H9 (cell line): ENCODE measurements at regions not wholly inside any gene's neighbourhood (a gene's known extent, or its start where the extent isn't known, plus 50 kb on each side); places are given as distances from the start of the nearest gene placed in this dataset.

Experiments
- DNase-seq: peaks from one replicate; pipeline ENCODE4 v3.0.0-alpha.2; 2017
- H2AFZ ChIP-seq: one replicate; pipeline ENCODE4 v1.6.1; 2013; ENCODE audit warnings: mild to moderate bottlenecking, low read length, control low read depth, moderate library complexity
- H2AK5ac ChIP-seq: 2 replicates; pipeline ENCODE4 v1.6.1; 2013; ENCODE audit warnings: low read length, control low read depth, mixed read lengths; ENCODE audit not compliant: insufficient read length
- H2BK120ac ChIP-seq: one replicate; pipeline ENCODE4 v1.6.1; 2013; ENCODE audit warnings: low read depth, mild to moderate bottlenecking, low read length, control low read depth, inconsistent platforms; ENCODE audit not compliant: poor library complexity, severe bottlenecking
- H2BK12ac ChIP-seq: 2 replicates; pipeline ENCODE4 v1.6.1; 2013; ENCODE audit warnings: low read length, control low read depth, mixed read lengths, low read depth; ENCODE audit not compliant: insufficient read length
- H2BK15ac ChIP-seq: 2 replicates; pipeline ENCODE4 v1.6.1; 2013; ENCODE audit warnings: low read depth, low read length, control low read depth
- H2BK20ac ChIP-seq: one replicate; pipeline ENCODE4 v1.6.1; 2013; ENCODE audit warnings: low read depth, mild to moderate bottlenecking, low read length, control low read depth, inconsistent platforms; ENCODE audit not compliant: poor library complexity, severe bottlenecking
- H2BK5ac ChIP-seq: 2 replicates; pipeline ENCODE4 v1.6.1; 2013; ENCODE audit warnings: low read length, control low read depth, mixed read lengths; ENCODE audit not compliant: insufficient read length
- H3K14ac ChIP-seq: 2 replicates; pipeline ENCODE4 v1.6.1; 2013; ENCODE audit warnings: low read length, control low read depth; ENCODE audit not compliant: insufficient read depth
- H3K18ac ChIP-seq: 2 replicates; pipeline ENCODE4 v1.6.1; 2013; ENCODE audit warnings: low read depth, mild to moderate bottlenecking, mixed read lengths, low read length, control low read depth; ENCODE audit not compliant: insufficient read length
- H3K23ac ChIP-seq: 2 replicates; pipeline ENCODE4 v1.6.1; 2013; ENCODE audit warnings: low read length, control low read depth, mixed read lengths, low read depth; ENCODE audit not compliant: insufficient read length
- H3K23me2 ChIP-seq: 2 replicates; pipeline ENCODE4 v1.6.1; 2013; ENCODE audit warnings: low read depth, mild to moderate bottlenecking, mixed read lengths, low read length, control low read depth; ENCODE audit not compliant: insufficient read length, poor library complexity, severe bottlenecking
- H3K27ac ChIP-seq: 2 replicates; pipeline ENCODE4 v1.5.1; 2013; ENCODE audit warnings: low read length, control low read depth, mixed read lengths, low read depth; ENCODE audit not compliant: insufficient read length
- H3K27me3 ChIP-seq: 2 replicates; pipeline ENCODE4 v1.6.1; 2013; ENCODE audit warnings: low read length, control low read depth, inconsistent platforms; ENCODE audit not compliant: insufficient read depth
- H3K4ac ChIP-seq: 2 replicates; pipeline ENCODE4 v1.6.1; 2013; ENCODE audit warnings: low read depth, mild to moderate bottlenecking, control low read depth, inconsistent platforms, low read length, moderate library complexity
- H3K4me1 ChIP-seq: 2 replicates; pipeline ENCODE4 v1.6.1; 2013; ENCODE audit warnings: low read length, control low read depth, inconsistent platforms; ENCODE audit not compliant: insufficient read depth
- H3K4me2 ChIP-seq: 2 replicates; pipeline ENCODE4 v1.6.1; 2013; ENCODE audit warnings: low read length, control low read depth, mixed read lengths; ENCODE audit not compliant: insufficient read length, insufficient read depth
- H3K56ac ChIP-seq: 2 replicates; pipeline ENCODE4 v1.6.1; 2013; ENCODE audit warnings: low read depth, mild to moderate bottlenecking, mixed read lengths, low read length, control low read depth; ENCODE audit not compliant: insufficient read length
- H3K79me1 ChIP-seq: 2 replicates; pipeline ENCODE4 v1.6.1; 2013; ENCODE audit warnings: low read depth, mild to moderate bottlenecking, moderate library complexity, low read length, control low read depth, inconsistent platforms; ENCODE audit not compliant: insufficient read depth, poor library complexity, severe bottlenecking
- H3K79me2 ChIP-seq: 2 replicates; pipeline ENCODE4 v1.6.1; 2013; ENCODE audit warnings: low read length, control low read depth, inconsistent platforms; ENCODE audit not compliant: insufficient read depth
- H3K9ac ChIP-seq: 2 replicates; pipeline ENCODE4 v1.6.1; 2013; ENCODE audit warnings: low read length, control low read depth, mixed read lengths; ENCODE audit not compliant: insufficient read length; ENCODE audit errors: extremely low read depth
- H3K9me3 ChIP-seq: one replicate; pipeline ENCODE4 v1.6.1; 2013; ENCODE audit warnings: low read depth, low read length, inconsistent platforms; ENCODE audit not compliant: control insufficient read depth
- H3T11ph ChIP-seq: one replicate; pipeline ENCODE4 v1.6.1; 2013; ENCODE audit warnings: mild to moderate bottlenecking, low read length, control low read depth, inconsistent platforms
- H4K20me1 ChIP-seq: one replicate; pipeline ENCODE4 v1.6.1; 2013; ENCODE audit not compliant: control insufficient read depth, insufficient read length, insufficient read depth
- H4K5ac ChIP-seq: 2 replicates; pipeline ENCODE4 v1.6.1; 2013; ENCODE audit warnings: low read depth, mild to moderate bottlenecking, mixed read lengths, low read length, control low read depth; ENCODE audit not compliant: insufficient read length
- H4K8ac ChIP-seq: replicated peaks from 2 replicates; pipeline ENCODE4 v1.6.1; 2013; ENCODE audit warnings: low read length, control low read depth, mixed read lengths, low read depth; ENCODE audit not compliant: insufficient read length
- H4K91ac ChIP-seq: 2 replicates; pipeline ENCODE4 v1.6.1; 2013; ENCODE audit warnings: low read depth, mild to moderate bottlenecking, moderate library complexity, mixed read lengths, low read length, control low read depth; ENCODE audit not compliant: insufficient read length
- H3K27ac Mint-ChIP-seq, 3 experiments: 2 replicates in 2 of 3; 3 replicates in 1 of 3; pipeline ENCODE4 v1.8.0; 2020 to 2021; ENCODE audit warnings: mixed read lengths in 3 of 3, mild to moderate bottlenecking in 1 of 3, moderate library complexity in 1 of 3
- H3K27me3 Mint-ChIP-seq: 2 replicates; pipeline ENCODE4 v1.8.0; 2021; ENCODE audit warnings: low read depth, mild to moderate bottlenecking, moderate library complexity, mixed read lengths
- H3K36me3 Mint-ChIP-seq, 3 experiments: 2 replicates in 2 of 3; 3 replicates in 1 of 3; pipeline ENCODE4 v1.8.0; 2020 to 2021; ENCODE audit warnings: low read depth in 3 of 3, mixed read lengths in 3 of 3; ENCODE audit not compliant: insufficient read depth in 1 of 3
- H3K4me1 Mint-ChIP-seq, 2 experiments: 2 replicates each; pipeline ENCODE4 v1.8.0; 2020; ENCODE audit warnings: mixed read lengths in 2 of 2
- H3K4me3 Mint-ChIP-seq, 2 experiments: 2 replicates in 1 of 2; 3 replicates in 1 of 2; pipeline ENCODE4 v1.8.0; 2020 to 2021; ENCODE audit warnings: mild to moderate bottlenecking in 2 of 2, mixed read lengths in 2 of 2, moderate library complexity in 1 of 2
- H3K9me3 Mint-ChIP-seq, 2 experiments: 2 replicates in 1 of 2; 3 replicates in 1 of 2; pipeline ENCODE4 v1.8.0; 2020; ENCODE audit warnings: mild to moderate bottlenecking in 2 of 2, mixed read lengths in 2 of 2, moderate library complexity in 1 of 2
- CTCF ChIP-seq: fragments of 200-600 bp; sonication (generic); conservative IDR thresholded peaks from 3 replicates; pipeline ENCODE4 v1.8.0; 2021; ENCODE audit warnings: antibody characterized with exemption, mild to moderate bottlenecking
- WGBS: extraction: QIAGEN DNeasy Blood & Tissue Kit; methylation state at CpG from one replicate; pipeline ENCODE4 v1.1.7; 2013; ENCODE audit warnings: missing lambda C conversion rate, low lambda C conversion rate, mixed read lengths; ENCODE audit not compliant: insufficient read length; ENCODE audit errors: extremely low coverage; 5-methylcytosine and 5-hydroxymethylcytosine counted together

- Histone ChIP-seq H3K27me3 (no peaks in the 10 kb centered on the region), H3K9ac (no peak overlapping the region), H3K4me2 (no peak overlapping the region), H3K79me1 (no peaks in the 10 kb centered on the region), H2BK120ac (no peak overlapping the region), H2AFZ (no peak overlapping the region), H2BK5ac (no peak overlapping the region), H4K20me1 (no peaks in the 10 kb centered on the region), H4K8ac (no peak overlapping the region), H2BK20ac (no peak overlapping the region), H3T11ph (no peak overlapping the region), H3K27ac (no peak overlapping the region), H3K4me1 (no peaks in the 10 kb centered on the region), H3K14ac (no peak overlapping the region), H4K5ac (no peak overlapping the region), H3K4ac (no peak overlapping the region), H3K23me2 (no peaks in the 10 kb centered on the region), H2BK12ac (no peak overlapping the region), H4K91ac (no peak overlapping the region), H3K23ac (no peak overlapping the region), H3K79me2 (no peaks in the 10 kb centered on the region), H3K18ac (no peak overlapping the region), H2AK5ac (no peak overlapping the region), H3K56ac (no peak overlapping the region), H3K9me3 (no peaks in the 10 kb centered on the region), H2BK15ac (no peak overlapping the region)
- Mint-ChIP-seq H3K4me1 (no peaks in the 10 kb centered on the region), H3K9me3 (no peaks in the 10 kb centered on the region), H3K27ac (peak overlapping the region in 1 of 3 experiments; percentile 82; a peak in 1 of 7 replicates), H3K27me3 (no peaks in the 10 kb centered on the region), H3K4me3 (no peak overlapping the region; a peak in 1 of 5 replicates), H3K36me3 (no peaks in the 10 kb centered on the region)
- WGBS = no CpG with 5 or more reads among the region's 3 CpGs
- no peak for DNase-seq
- no peak for TF ChIP-seq CTCF
These were observed 272.0 kb downstream of the ADGB start for GRCh38 chr6:146870760-146871159.
